Memory B cell (primary cell): ENCODE measurements at regions not wholly inside any gene's neighbourhood (a gene's known extent, or its start where the extent isn't known, plus 50 kb on each side); places are given as distances from the start of the nearest gene placed in this dataset.

Experiments used
- ATAC-seq: fragments of 150-1000 bp; cut with Tn5 transposase; 2 replicates; pipeline ENCODE4 v1.10.0; 2021; ENCODE audit warnings: low read depth, mild to moderate bottlenecking, moderate library complexity
- DNase-seq, 2 donors: peaks; one replicate each; pipeline ENCODE4 v3.0.0; 2022; ENCODE audit warnings: low spot score in 2 of 2
- H3K27ac Mint-ChIP-seq: one replicate; pipeline ENCODE4 v1.8.0; 2022; ENCODE audit warnings: mild to moderate bottlenecking, moderate library complexity, mixed read lengths
- H3K27me3 Mint-ChIP-seq: one replicate; pipeline ENCODE4 v1.8.0; 2022; ENCODE audit warnings: mixed read lengths
- H3K36me3 Mint-ChIP-seq: one replicate; pipeline ENCODE4 v1.8.0; 2022; ENCODE audit warnings: mild to moderate bottlenecking, mixed read lengths
- H3K4me1 Mint-ChIP-seq: one replicate; pipeline ENCODE4 v1.8.0; 2022; ENCODE audit warnings: mixed read lengths
- H3K4me3 Mint-ChIP-seq: one replicate; pipeline ENCODE4 v1.8.0; 2022; ENCODE audit warnings: mild to moderate bottlenecking, moderate library complexity, mixed read lengths
- H3K9me3 Mint-ChIP-seq: one replicate; pipeline ENCODE4 v1.8.0; 2022; ENCODE audit warnings: mixed read lengths

GRCh38 chr15:39156646-39157250 is 424.1 kb upstream of the THBS1 start:
- no peak for DNase-seq
- Mint-ChIP-seq H3K36me3 (no peaks in the 10 kb centered on the region), H3K4me3 (no peak overlapping the region), H3K27me3 (no peaks in the 10 kb centered on the region), H3K9me3 (peaks cover 1% of the 10 kb centered on the region), H3K4me1 (no peaks in the 10 kb centered on the region), H3K27ac (no peak overlapping the region)
- no peak for ATAC-seq

GRCh38 chr15:39157882-39158281 is 423.0 kb upstream of the THBS1 start:
- H3K9me3 Mint-ChIP-seq: peaks cover 5% of the 10 kb centered on the region
- no peak overlapping the region for H3K27ac Mint-ChIP-seq
- H3K4me1 Mint-ChIP-seq: no peaks in the 10 kb centered on the region
- H3K27me3 Mint-ChIP-seq: no peaks in the 10 kb centered on the region
- H3K36me3 Mint-ChIP-seq: no peaks in the 10 kb centered on the region
- no peak for DNase-seq
- no peak for ATAC-seq
- H3K4me3 Mint-ChIP-seq: no peak overlapping the region

GRCh38 chr15:39159833-39160232 is 421.0 kb upstream of the THBS1 start:
- H3K9me3 Mint-ChIP-seq: peaks cover 9% of the 10 kb centered on the region
- ATAC-seq (no peak), DNase-seq (no peak)
- H3K27me3 Mint-ChIP-seq: no peaks in the 10 kb centered on the region
- no peaks in the 10 kb centered on the region for H3K4me1 Mint-ChIP-seq
- no peak overlapping the region for H3K4me3 Mint-ChIP-seq
- H3K36me3 Mint-ChIP-seq: peaks cover 2% of the 10 kb centered on the region
- no peak overlapping the region for H3K27ac Mint-ChIP-seq

GRCh38 chr15:39161096-39161495 is 419.8 kb upstream of the THBS1 start:
- Mint-ChIP-seq H3K4me1 (no peaks in the 10 kb centered on the region), H3K36me3 (peaks cover 2% of the 10 kb centered on the region), H3K4me3 (no peak overlapping the region), H3K9me3 (peaks cover 9% of the 10 kb centered on the region), H3K27me3 (no peaks in the 10 kb centered on the region), H3K27ac (no peak overlapping the region)
- DNase-seq (no peak), ATAC-seq (no peak)

- Mint-ChIP-seq H3K27ac (no peak overlapping the region), H3K9me3 (peaks cover 9% of the 10 kb centered on the region), H3K4me3 (no peak overlapping the region), H3K27me3 (no peaks in the 10 kb centered on the region), H3K36me3 (peaks cover 2% of the 10 kb centered on the region), H3K4me1 (no peaks in the 10 kb centered on the region)
- DNase-seq (no peak), ATAC-seq (no peak)
These were observed 415.7 kb upstream of the THBS1 start for GRCh38 chr15:39165020-39165706.

GRCh38 chr15:39167164-39168058 is 413.5 kb upstream of the THBS1 start:
- H3K36me3 Mint-ChIP-seq: peaks cover 2% of the 10 kb centered on the region
- H3K9me3 Mint-ChIP-seq: peaks cover 7% of the 10 kb centered on the region
- H3K4me3 Mint-ChIP-seq: no peak overlapping the region
- H3K4me1 Mint-ChIP-seq: no peaks in the 10 kb centered on the region
- H3K27ac Mint-ChIP-seq: no peak overlapping the region
- no peak for ATAC-seq
- no peak for DNase-seq
- no peaks in the 10 kb centered on the region for H3K27me3 Mint-ChIP-seq

GRCh38 chr15:39171944-39172368 is 408.9 kb upstream of the THBS1 start:
- DNase-seq: no peak
- Mint-ChIP-seq H3K27ac (no peak overlapping the region), H3K36me3 (no peaks in the 10 kb centered on the region), H3K4me1 (no peaks in the 10 kb centered on the region), H3K4me3 (no peak overlapping the region), H3K27me3 (peaks cover 11% of the 10 kb centered on the region), H3K9me3 (no peaks in the 10 kb centered on the region)
- no peak for ATAC-seq

GRCh38 chr15:39172380-39173281 is 408.2 kb upstream of the THBS1 start:
- H3K27me3 Mint-ChIP-seq: peaks cover 11% of the 10 kb centered on the region
- no peaks in the 10 kb centered on the region for H3K4me1 Mint-ChIP-seq
- ATAC-seq (no peak), DNase-seq (no peak)
- H3K9me3 Mint-ChIP-seq: no peaks in the 10 kb centered on the region
- no peak overlapping the region for H3K27ac Mint-ChIP-seq
- H3K36me3 Mint-ChIP-seq: no peaks in the 10 kb centered on the region
- no peak overlapping the region for H3K4me3 Mint-ChIP-seq

- Mint-ChIP-seq H3K27me3 (peaks cover 11% of the 10 kb centered on the region), H3K36me3 (no peaks in the 10 kb centered on the region), H3K27ac (no peak overlapping the region), H3K4me3 (no peak overlapping the region), H3K4me1 (no peaks in the 10 kb centered on the region), H3K9me3 (no peaks in the 10 kb centered on the region)
- no peak for DNase-seq
- ATAC-seq: no peak
These were observed 407.5 kb upstream of the THBS1 start for GRCh38 chr15:39173426-39173825.

GRCh38 chr15:39174332-39174731 is 406.5 kb upstream of the THBS1 start:
- Mint-ChIP-seq H3K4me1 (no peaks in the 10 kb centered on the region), H3K9me3 (no peaks in the 10 kb centered on the region), H3K4me3 (no peak overlapping the region), H3K27me3 (peaks cover 11% of the 10 kb centered on the region), H3K36me3 (no peaks in the 10 kb centered on the region), H3K27ac (no peak overlapping the region)
- DNase-seq (no peak), ATAC-seq (no peak)

GRCh38 chr15:39176030-39176429 is 404.8 kb upstream of the THBS1 start:
- no peaks in the 10 kb centered on the region for H3K9me3 Mint-ChIP-seq
- no peak overlapping the region for H3K4me3 Mint-ChIP-seq
- ATAC-seq (no peak), DNase-seq (no peak)
- peaks cover 11% of the 10 kb centered on the region for H3K27me3 Mint-ChIP-seq
- H3K36me3 Mint-ChIP-seq: no peaks in the 10 kb centered on the region
- H3K27ac Mint-ChIP-seq: no peak overlapping the region
- H3K4me1 Mint-ChIP-seq: no peaks in the 10 kb centered on the region

- Mint-ChIP-seq H3K27ac (no peak overlapping the region), H3K36me3 (no peaks in the 10 kb centered on the region), H3K4me1 (no peaks in the 10 kb centered on the region), H3K4me3 (no peak overlapping the region), H3K27me3 (peaks cover 11% of the 10 kb centered on the region), H3K9me3 (no peaks in the 10 kb centered on the region)
- DNase-seq: no peak
- no peak for ATAC-seq
These were observed 403.3 kb upstream of the THBS1 start for GRCh38 chr15:39177561-39177960.

- H3K9me3 Mint-ChIP-seq: no peaks in the 10 kb centered on the region
- DNase-seq (no peak), ATAC-seq (no peak)
- H3K27me3 Mint-ChIP-seq: peaks cover under 1% of the 10 kb centered on the region
- no peaks in the 10 kb centered on the region for H3K36me3 Mint-ChIP-seq
- no peak overlapping the region for H3K4me3 Mint-ChIP-seq
- no peaks in the 10 kb centered on the region for H3K4me1 Mint-ChIP-seq
- H3K27ac Mint-ChIP-seq: no peak overlapping the region
These were observed 400.8 kb upstream of the THBS1 start for GRCh38 chr15:39180030-39180429.
